Stimulated activated CD8-positive, alpha-beta memory T cell treated with anti-CD3 and anti-CD28 coated beads, Interleukin-15, amount 100 ng/mL, for 24 hours (primary cell): ENCODE measurements at regions not wholly inside any gene's neighbourhood (a gene's known extent, or its start where the extent isn't known, plus 50 kb on each side); places are given as distances from the start of the nearest gene placed in this dataset.

Source experiments
- DNase-seq: peaks from one replicate; pipeline ENCODE4 v3.0.0-alpha.2; 2020; ENCODE audit warnings: low read depth

DNA sequence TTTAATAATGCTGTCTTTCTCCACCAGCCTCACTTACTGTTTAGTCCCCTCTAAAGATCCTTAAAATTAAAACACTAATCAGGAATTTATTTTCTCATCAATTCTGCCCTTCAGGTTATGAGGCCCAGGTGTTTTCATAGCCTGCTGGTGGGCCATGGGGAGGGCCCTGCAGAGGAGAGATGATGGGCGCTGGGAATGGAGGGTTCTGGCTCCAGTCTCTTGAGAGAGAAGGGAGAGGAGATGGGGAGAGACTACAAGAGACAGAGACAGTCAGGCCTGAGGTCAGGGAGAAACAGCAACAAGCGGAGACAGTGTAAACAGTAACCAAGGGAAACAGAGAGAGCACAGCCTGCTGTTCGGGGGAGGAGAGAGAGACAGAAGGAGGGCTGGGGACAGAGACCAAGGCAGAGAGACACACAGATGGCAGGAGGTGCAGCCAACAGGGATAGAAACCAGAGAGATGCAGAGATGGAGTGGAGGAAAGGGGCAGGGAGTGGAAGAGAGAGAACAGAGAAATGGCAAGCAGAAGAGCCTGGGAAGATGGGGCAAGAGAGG is 187.3 kb upstream of the SYT13 start:
- DNase-seq = no peak

GRCh38 chr11:45472716-45473317 is 186.7 kb upstream of the SYT13 start:
- DNase-seq = no peak

DNA sequence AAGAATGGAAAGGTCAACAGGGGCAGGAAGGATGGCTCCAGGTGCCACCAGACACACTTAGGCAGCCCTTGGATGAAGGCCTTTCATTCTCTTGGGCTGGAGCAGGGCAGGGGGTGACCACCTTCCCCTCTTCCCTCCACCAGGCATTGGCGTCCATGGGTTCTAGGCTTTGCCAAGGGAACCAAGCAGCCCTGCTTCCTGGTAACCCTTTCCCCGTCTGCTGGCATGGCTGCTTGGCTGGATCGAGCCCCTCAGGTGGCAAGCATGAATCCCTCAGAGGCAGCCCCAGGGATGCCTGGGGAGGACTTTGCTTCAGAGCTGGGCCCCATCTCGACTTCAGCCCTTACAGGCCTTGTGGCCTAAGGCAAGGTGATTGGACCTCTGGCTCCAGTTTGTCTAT is 185.1 kb upstream of the SYT13 start:
- no peak for DNase-seq

DNA sequence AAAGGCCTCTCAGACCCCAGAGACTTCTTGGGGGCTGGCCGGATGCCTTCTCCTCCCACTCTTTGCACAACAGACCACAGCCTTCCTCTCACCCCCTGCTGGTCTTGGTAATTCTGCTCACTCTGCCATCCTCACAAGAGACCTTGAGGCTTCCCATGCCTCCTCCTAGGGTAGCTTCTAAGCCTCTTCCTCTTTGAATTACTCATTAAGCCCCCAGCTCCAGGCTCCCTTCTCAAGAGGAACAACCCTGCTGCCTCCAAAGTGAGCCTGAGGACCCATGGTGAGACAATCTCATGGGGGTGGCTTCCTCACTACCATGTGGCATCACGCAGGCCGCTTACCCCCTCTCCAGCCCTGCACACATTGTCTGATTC is 184.6 kb upstream of the SYT13 start:
- DNase-seq = no peak

DNA sequence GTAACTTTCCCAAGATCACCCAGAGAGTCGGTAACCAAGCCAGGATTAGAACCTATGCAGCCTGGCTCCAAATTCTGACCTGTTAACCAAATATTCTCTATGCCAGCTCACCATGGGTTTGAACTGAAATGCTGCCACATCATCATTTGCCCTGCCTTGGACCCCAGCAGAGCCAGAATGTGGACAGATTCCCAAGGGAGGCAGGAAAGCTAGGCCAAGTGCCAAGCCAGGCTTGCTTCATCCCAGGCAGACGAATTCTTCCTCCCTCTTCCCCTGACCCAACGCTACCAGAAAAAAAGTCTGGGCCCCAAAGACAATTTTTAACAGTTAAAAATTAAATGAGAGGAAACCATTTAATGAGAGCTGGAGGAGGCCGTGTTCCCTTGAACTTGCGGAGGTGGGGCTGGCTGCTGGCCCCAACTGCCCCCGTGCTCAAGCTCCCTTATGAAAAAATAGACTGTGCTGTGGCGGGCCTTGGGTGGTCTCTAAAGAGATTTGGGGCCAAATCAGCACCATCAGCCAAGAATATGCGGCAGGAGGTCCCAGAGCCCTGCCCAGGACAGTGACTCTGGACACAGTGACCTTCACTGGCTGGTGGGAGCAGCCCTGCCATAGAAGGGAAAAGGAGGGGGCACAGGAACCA is 184.1 kb upstream of the SYT13 start:
- DNase-seq = no peak

DNA sequence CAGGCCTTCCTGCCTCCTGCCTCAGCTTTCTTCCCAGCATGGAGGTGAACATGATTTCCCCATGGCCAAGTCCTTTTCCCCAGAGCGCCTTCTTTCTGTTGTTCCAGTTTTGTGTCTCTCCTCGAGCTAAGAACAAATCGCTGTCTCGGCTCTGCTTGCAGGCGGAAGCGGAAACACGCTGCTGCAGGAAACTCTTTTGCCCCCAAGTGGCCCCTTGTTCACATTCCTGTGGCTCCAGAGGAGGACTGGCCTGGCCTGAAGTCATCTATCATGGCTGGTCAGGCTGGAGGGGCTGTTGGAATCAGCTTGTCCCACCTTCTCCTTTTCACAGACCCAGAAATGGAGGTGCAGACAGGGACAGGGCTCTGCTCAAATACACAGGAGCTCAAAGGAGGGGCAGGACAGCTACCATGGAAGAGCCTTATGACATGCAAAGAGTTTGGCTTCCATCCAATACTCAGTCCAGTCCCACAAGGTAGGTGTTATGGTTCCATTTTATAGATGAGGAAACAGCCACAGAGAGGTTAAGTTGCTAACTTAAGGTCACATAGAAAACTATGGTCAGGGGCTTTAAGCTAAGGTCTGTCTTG is 182.2 kb upstream of the SYT13 start:
- DNase-seq = no peak

- no peak for DNase-seq
Observed at GRCh38 chr11:45463541-45463940, 177.4 kb upstream of the SYT13 start.

DNA sequence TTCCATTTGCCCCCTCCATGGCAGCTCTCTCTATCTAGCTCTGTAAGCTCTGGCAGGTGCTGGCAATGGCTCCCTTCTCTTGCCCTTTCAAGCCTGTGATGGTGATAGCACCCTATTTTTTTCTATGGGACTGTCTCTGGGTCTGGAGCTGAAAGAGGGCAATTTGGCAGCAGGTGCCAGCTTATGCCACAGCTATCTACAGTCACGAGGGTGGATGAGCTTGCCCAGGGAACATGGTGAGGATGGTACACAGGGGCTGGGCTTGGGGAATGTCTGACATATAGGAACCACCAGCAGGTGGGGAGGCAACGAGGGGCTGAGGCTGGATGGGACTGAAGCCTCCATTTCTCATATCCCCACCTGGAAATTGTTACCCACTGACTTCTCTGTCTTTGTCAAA is 175.4 kb upstream of the SYT13 start:
- DNase-seq = no peak

DNA sequence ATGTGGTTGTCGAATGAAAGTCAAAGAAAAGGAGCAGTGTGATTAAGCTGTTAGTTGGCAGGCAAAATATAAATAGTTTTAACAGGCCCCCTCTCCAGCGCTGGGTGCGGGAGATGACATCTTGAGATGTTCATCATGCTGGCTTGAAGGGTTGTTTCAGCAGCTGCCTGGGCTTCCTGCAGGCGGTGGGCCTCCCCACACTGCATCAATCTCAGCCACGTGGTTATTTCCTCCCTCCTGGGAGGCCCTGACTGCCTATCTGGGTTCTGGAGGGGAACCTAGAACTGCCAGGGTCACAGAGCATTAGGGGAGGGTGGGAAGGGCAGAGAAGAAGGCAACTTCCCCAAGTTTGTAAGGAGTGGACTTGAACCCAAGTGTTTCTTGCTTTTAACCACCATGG is 173.3 kb upstream of the SYT13 start:
- no peak for DNase-seq

DNA sequence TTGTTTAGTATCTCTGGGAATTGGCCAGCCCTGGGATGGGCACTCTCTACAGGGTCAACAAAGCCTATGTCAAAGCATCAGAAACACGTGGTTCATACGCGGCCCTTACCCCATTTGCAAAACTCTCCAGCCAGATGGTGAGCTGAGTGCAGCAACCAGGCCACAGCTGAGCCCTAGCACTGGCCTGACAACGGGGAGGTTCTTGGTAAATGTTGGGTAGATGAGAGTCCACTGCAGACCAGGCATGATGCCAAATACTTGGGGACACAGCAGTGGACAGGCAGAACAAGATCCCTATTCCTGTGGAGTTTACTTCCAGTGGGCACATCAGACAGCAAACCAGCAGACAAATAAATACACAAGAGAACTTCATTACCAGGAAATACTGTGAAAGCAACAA is 172.1 kb upstream of the SYT13 start:
- DNase-seq = no peak

DNA sequence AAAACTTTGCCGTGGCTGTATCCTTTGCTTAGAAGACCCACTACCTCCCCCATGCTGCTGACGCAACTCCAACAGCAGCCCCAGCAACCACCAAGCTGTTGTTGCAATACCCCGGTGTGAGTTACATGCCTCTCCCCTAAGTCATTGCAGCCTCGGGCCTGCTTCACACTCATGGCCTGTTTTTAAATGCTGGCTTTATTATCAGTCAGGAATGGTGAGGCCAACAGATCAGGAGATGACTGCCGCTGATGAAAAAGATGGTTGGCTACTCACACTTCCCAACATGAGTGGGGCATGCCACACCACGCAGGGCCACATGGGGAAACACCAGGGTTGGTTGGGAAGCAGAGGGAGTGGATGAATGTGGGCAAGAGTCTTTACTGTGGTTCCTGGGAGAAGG is 171.5 kb upstream of the SYT13 start:
- no peak for DNase-seq

DNA sequence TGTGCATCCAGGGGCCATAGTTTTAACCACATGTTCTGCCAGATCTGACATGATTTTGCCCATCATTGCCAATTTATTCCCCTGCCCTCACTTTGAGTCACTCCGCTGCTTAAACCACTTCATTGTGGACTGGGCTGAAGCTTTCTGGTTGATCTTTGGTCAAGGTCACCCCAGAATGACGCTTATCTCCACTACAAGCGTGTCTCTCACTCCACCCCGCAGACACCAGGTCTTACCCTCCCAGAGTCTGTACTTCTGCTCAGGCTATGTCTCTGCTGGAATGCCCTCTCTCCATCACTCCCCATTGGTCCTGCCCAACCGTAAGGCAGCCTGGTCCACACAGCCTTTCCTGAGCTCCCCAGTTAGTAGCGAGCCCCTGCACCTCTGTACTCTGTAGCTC is 170.5 kb upstream of the SYT13 start:
- DNase-seq = no peak

DNA sequence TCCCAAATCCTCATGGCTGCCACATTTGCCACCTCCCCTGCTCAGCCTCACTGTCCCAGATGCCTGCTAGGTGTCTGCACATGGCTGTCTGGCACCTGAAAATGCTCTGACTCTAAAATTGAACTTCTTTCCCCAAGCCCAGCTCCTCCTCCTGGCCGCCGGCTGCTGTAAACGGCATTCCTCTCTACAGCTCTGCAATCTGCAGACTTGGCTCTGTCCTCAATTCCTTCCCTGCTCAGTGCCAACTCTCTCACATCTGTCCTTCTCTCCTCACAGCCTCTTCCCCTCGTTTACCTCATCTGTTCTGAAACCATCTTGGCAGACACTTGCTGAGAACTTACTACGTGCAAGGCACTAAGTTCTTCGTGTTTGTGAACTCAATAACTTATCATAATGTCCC is 169.4 kb upstream of the SYT13 start:
- no peak for DNase-seq

DNA sequence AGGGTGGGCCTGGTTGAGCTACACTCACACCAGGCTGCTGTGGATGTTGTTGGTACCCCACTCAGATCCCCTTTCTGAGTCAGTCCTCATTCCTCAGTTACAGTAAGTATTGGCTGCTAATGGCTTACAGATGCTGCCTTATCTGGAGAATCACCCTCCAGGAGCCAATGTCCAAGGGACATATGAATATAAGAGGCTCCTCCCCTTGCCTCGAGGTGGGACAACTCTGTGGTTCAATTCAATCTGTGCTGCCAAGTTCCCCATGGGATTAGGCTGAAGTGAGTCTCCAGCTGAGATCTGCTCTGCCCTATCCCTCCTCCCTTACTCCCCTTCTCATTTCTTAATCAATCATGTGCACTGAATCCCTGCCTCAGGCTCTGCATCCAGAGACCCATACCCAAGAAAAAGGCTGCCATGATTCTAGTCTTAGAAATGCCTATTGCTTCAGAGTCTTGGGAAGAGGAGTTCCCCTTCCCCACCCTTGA is 168.8 kb upstream of the SYT13 start:
- DNase-seq = no peak

GRCh38 chr11:45453721-45454120 is 167.6 kb upstream of the SYT13 start:
- DNase-seq = no peak

DNA sequence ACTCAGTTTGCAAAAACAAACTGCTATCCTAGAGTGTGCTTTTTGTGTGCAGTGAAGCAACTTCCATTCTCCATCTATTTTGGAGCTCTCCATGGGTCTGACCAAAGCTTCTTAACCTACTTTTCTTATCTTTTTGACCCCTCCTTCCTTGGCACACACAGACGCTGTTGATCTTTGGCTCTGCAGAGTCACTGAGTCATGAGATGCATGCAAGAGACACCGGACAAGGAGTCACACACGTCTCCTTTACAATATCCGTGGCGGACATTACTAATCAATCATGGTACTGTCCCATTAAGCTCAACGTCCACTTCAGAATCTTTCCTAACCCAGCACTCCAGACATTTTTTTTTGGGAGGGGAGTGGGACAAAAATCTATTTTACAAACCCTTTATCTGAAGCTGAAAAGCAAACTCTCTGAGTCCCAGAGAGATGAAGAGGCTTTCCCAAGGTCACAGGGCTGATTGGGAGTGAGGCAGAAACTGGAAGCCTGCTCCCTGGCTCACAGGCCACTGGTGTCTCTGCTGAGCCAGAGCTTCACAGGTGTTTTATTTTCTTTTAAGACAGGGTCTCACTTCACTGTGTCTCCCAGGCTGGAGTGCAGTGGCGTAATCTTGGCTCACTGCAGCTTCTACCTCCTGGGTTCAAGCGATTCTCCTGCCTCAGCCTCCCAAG is 165.8 kb upstream of the SYT13 start:
- no peak for DNase-seq

GRCh38 chr11:45450189-45450588 is 164.0 kb upstream of the SYT13 start:
- no peak for DNase-seq

DNA sequence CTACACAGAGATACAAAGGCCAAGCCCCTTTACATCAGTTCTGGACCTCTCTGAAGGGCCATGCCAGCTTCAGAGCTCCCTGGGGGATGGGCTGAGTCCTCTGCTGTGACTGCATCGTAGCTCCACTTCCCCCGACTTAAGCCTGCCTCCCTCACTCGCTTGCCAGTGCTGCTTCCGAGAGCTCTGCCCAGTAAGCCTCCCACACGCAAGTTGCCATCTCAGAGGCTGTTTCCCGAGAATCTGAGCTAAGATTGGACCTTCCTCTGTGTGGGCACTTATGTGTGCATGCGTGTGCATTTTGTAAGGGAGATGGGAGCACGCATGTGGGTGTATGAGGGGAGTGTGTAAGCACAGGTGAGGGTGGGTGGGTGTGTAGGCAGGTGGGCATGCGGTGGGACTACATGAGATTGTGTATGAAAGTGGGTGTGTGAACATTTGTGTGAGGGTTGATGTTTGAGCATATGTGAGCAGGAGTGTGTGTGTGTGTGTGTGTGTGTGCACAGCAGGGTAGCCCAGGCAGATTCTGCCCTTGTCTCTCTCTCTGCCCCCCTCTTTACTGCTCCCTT is 163.0 kb upstream of the SYT13 start:
- DNase-seq = no peak

- DNase-seq = no peak
Observed at GRCh38 chr11:45448561-45448960, 162.4 kb upstream of the SYT13 start.

GRCh38 chr11:45446998-45447397 is 160.9 kb upstream of the SYT13 start:
- no peak for DNase-seq

- no peak for DNase-seq
Observed at GRCh38 chr11:45446434-45446833, 160.3 kb upstream of the SYT13 start.

DNA sequence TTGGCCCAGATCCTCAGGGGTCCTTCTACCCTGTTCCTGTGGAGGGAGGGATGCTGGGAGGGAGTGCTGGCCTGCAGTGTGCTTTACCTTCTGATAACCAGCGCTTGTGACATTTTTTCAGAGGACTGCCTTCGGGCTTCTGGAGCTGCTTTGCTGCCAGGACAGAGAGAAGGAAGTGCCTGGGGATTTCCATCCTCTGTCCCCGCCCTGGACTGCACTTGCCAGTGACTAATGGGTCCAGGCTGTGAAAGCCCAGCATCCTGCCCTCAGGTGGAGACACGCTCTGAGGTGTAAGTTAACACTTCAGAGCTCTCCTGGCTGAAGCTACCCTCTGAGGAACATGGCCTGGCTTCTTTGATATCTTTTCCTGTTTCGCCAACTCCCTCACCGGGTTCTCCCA is 158.7 kb upstream of the SYT13 start:
- DNase-seq = no peak

DNA sequence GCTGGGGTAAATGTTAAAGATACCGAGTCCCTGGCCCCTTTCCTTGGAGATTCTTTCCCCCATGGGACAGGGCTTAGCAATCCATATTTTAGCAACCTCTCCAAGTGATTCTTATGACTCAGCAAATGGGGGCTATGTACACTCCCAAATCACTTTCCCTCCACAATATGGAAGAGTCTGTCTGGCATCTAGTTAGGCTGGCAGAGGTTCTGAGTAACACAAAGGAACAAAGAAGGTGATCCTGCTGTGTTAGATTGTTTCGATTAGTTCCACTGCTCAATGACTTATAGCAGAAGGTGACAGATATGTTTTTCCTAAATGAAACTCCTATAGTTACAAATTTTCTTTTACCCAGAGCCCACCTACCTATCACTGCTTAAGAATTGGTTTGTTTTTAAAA is 154.0 kb upstream of the SYT13 start:
- DNase-seq = no peak
